ENCODE measurements at regions not wholly inside any gene's neighbourhood (a gene's known extent, or its start where the extent isn't known, plus 50 kb on each side); places are given as distances from the start of the nearest gene placed in this dataset.

DNA sequence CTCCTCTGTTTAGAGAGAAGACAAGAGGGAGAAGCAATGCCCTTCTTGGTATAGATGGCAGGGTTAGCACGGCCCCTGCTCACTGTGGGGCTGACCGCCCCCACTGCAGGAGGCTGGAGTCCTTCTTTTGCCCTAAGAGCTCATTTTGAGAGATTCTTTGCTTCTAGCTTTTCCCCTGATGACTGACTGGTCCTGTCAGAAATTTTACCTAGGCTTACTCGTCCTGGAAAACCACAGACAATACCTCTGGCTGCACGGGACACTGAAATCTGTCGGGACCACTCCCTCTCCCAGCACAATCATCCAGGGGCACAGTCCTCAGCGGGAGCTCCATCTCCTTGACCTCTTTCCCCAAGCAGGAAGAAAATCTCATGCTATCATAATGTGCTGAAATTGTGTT is 143.0 kb upstream of the RGMA start:
- no peaks in the 10 kb centered on the region for H3K9me3 ChIP-seq (replicated peaks; ENCODE audit: control insufficient read depth, insufficient read depth, low read depth, low read length)
- ChIA-PET CTCF (ENCODE audit: low intra/inter-chr PET ratio) (no interaction called here), POLR2A (interaction anchor here (0.6 kb wide), 1 partner anchor 257 kb away, joined by 3 read pairs; no protein-coding TSS in a partner anchor)
- FAIRE-seq (no peak), ATAC-seq (no peak), DNase-seq (ENCODE audit: extremely low read depth in 1 of 4, low spot score in 3 of 4) (no peak)
- no peak overlapping the region for H3K27ac ChIP-seq (ENCODE audit: extremely low read depth, low read depth, low read length)
- H3K9ac ChIP-seq (ENCODE audit: insufficient read depth in 1 of 2, low read depth in 2 of 2, low read length in 2 of 2): no peak overlapping the region
- H3K9me1 ChIP-seq (ENCODE audit: control insufficient read depth, insufficient read depth, low read length): no peaks in the 10 kb centered on the region
- H3K27me3 ChIP-seq (ENCODE audit: control insufficient read depth in 2 of 2, insufficient read depth in 2 of 2, low read length in 2 of 2): no peaks in the 10 kb centered on the region
- intact Hi-C loops (cut with micrococcal nuclease) (no loop called here), in situ Hi-C loops (cut with MboI) (no loop called here)
- H3K4me3 ChIP-seq: no peak overlapping the region
- no peaks in the 10 kb centered on the region for H3K36me3 ChIP-seq (ENCODE audit: control insufficient read depth, insufficient read depth, low read length)
- no peaks in the 10 kb centered on the region for H4K20me1 ChIP-seq (replicated peaks; ENCODE audit: control insufficient read depth, insufficient read depth, low read length)
- H3K4me1 ChIP-seq (replicated peaks in 1 of 2; ENCODE audit: control insufficient read depth in 2 of 2, insufficient read depth in 2 of 2, low read length in 2 of 2): no peaks in the 10 kb centered on the region
- no peak overlapping the region for H2AFZ ChIP-seq (ENCODE audit: low read depth, low read length)
- 1% methylated on average over 6 of the region's 6 CpGs for WGBS (ENCODE audit: insufficient coverage, low coverage, missing lambda C conversion rate)
- no TSS peak for BruUV-seq (replicated peaks)
- TF ChIP-seq RNF219 (CRISPR knock-in tag; IDR thresholded peaks at IDR 0.05) (no peak), KDM4B (IDR thresholded peaks at IDR 0.05; ENCODE audit: borderline replicate concordance in 2 of 2, low read depth in 1 of 2) (no peak), ILK (tag; IDR thresholded peaks at IDR 0.05; ENCODE audit: borderline replicate concordance, low read depth) (no peak), ESRRA (IDR thresholded peaks at IDR 0.05; ENCODE audit: borderline replicate concordance, low read depth) (no peak), ZNF263 (CRISPR knock-in tag; IDR thresholded peaks at IDR 0.05; ENCODE audit: borderline replicate concordance) (no peak), ZKSCAN1 (IDR thresholded peaks at IDR 0.05; ENCODE audit: low read depth, low read length) (no peak), HES1 (IDR thresholded peaks at IDR 0.05; ENCODE audit: low read depth) (no peak), HDAC1 (IDR thresholded peaks at IDR 0.05) (no peak), MTA2 (IDR thresholded peaks at IDR 0.05; ENCODE audit: low read depth) (no peak), FIP1L1 (IDR thresholded peaks at IDR 0.05; ENCODE audit: low read depth, low read length, poor library complexity, severe bottlenecking) (no peak), SMAD2 (IDR thresholded peaks at IDR 0.05; ENCODE audit: low read depth, low read length) (no peak), TCF7 (IDR thresholded peaks at IDR 0.05; ENCODE audit: borderline replicate concordance) (no peak), THRAP3 (IDR thresholded peaks at IDR 0.05; ENCODE audit: borderline replicate concordance) (no peak), TBP (optimal IDR thresholded peaks at IDR 0.05; ENCODE audit: low read depth, low read length) (no peak)
- no peak overlapping the region for H3K4me2 ChIP-seq (ENCODE audit: insufficient read depth, low read length)
- no peaks in the 10 kb centered on the region for H3K79me2 ChIP-seq (ENCODE audit: control insufficient read depth, insufficient read depth, low read length)

Measured in K562 (cell line).